ENCODE measurements at regions not wholly inside any gene's neighbourhood (a gene's known extent, or its start where the extent isn't known, plus 50 kb on each side); places are given as distances from the start of the nearest gene placed in this dataset.

GRCh38 chr9:93829271-93830011 lies 125.7 kb downstream of the BARX1 start:
- no peak for DNase-seq

GRCh38 chr9:93828331-93829097 lies 126.6 kb downstream of the BARX1 start:
- DNase-seq: no peak

GRCh38 chr9:93827545-93828330 lies 127.4 kb downstream of the BARX1 start:
- DNase-seq: peak; percentile 55 to 60

GRCh38 chr9:93826905-93827544 lies 128.1 kb downstream of the BARX1 start:
- no peak for DNase-seq

GRCh38 chr9:93826209-93826608 lies 128.9 kb downstream of the BARX1 start:
- no peak for DNase-seq

GRCh38 chr9:93825348-93826115 lies 129.6 kb downstream of the BARX1 start:
- no peak for DNase-seq

GRCh38 chr9:93824386-93825294 lies 130.5 kb downstream of the BARX1 start:
- no peak for DNase-seq

GRCh38 chr9:93823245-93824072 lies 131.7 kb downstream of the BARX1 start:
- no peak for DNase-seq

- DNase-seq: no peak
Observed at GRCh38 chr9:93822229-93822628, 132.9 kb downstream of the BARX1 start.

GRCh38 chr9:93821307-93821703 lies 133.8 kb downstream of the BARX1 start:
- DNase-seq: no peak

GRCh38 chr9:93820667-93821306 lies 134.4 kb downstream of the BARX1 start:
- no peak for DNase-seq

GRCh38 chr9:93819905-93820304 lies 135.2 kb downstream of the BARX1 start:
- no peak for DNase-seq

GRCh38 chr9:93818827-93819472 lies 136.2 kb downstream of the BARX1 start:
- DNase-seq: no peak

- DNase-seq: no peak
Observed at GRCh38 chr9:93818237-93818636, 136.9 kb downstream of the BARX1 start.

- DNase-seq: no peak
Observed at GRCh38 chr9:93815677-93816076, 139.5 kb downstream of the BARX1 start.

- DNase-seq: no peak
Observed at GRCh38 chr9:93815135-93815534, 140.0 kb downstream of the BARX1 start.

GRCh38 chr9:93814077-93814956 lies 140.8 kb downstream of the BARX1 start:
- DNase-seq: no peak
